Non-pigmented ciliary epithelial cell (primary cell): ENCODE measurements at regions not wholly inside any gene's neighbourhood (a gene's known extent, or its start where the extent isn't known, plus 50 kb on each side); places are given as distances from the start of the nearest gene placed in this dataset.

Experiments
- DNase-seq: peaks from one replicate; pipeline ENCODE4 v3.0.0-alpha.2; 2010; ENCODE audit warnings: low read depth

- no peak for DNase-seq
Observed at GRCh38 chr2:6744038-6744437, 121.7 kb downstream of the CMPK2 start.

DNA sequence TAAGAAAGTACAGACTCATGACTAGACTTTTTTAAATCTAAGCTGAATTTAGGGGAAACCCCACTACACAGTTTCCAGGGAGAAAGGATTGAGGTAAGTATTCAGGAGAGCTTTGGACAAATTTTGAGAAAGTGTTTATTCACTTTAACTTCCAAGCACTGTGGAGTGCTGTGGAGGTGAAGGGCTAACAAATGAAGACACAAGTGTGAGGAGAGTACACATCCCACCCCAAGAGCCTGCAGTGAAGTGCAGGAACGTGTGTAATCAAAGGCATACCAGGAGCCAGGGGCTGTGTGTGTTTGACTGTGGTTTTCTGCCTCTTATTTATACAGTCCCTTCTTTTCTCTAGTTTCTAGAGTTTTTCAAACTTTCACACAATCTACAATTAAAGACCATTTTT lies 118.3 kb downstream of the CMPK2 start:
- DNase-seq: no peak

GRCh38 chr2:6748406-6749067 lies 117.2 kb downstream of the CMPK2 start:
- DNase-seq: no peak

DNA sequence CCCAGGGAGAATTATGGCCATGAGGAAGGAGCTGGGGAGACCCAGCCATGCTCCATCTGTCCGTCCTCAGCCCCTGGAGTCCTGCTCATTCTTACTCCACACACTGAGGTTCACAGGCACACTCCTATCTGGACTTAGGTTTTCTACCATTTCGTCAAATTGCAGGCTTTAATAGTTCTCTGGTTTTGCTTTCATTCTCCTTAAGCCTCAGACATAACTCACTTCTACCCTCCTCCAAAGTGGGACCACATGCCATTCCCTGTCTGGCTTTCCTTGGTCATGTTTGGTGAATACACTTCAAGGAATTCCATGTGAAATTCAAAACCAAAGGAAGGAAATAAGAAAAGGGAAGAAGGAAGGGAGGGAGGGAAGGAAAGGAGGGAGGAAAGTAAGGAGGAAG lies 115.7 kb downstream of the CMPK2 start:
- no peak for DNase-seq

DNA sequence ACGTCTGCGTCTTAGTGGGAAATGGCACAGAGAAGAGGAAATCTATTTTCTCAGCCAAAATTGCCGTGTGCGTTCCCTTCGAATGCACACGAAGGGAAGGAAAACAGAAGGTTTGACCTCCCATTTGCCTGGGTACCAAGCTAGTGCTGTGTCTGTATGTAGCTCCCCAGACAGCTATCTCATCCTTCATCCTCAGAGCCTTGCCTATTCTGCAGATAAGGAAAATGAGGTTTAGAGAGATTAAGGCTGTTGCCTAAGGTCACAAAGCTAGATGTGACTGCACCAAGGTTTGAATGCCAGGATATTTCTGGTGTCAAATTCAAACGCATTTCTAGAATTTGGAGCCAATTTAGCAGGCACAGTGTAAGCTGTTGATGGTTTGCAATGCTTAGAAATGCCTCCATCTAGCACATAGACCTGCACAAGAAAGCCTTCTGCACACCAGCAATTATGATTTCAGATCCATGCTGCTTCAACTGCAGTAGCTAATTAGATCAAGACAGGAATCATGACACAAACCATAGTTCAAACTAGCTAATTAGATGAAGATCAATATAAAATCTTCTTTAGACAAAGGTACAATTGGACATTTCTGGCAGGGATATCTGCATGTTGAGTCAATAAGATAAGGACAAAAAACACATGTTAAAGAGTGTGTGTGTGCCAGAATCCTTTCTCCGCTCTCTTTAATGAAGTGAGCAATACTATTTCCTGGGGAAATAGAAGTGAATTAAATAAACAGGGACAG lies 115.1 kb downstream of the CMPK2 start:
- DNase-seq: no peak

DNA sequence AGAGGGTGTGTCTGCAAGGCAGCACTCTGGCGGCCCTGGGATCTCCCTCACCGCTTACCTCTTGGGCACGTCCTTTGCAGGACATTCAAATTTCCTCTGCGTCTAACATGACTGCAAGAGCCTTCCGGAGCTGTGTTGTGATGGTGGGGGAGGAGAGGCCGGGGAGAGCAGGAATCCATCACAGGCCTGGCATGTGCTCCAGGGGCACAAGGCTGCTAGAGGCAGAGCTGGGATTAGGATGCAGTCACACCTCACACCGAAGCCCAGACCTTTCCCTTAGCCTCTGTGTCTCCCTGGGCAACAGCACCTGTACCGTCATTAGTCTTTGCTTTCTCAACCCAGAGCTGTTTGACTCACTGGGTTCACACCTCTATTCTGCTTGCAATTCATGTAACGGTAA lies 111.3 kb downstream of the CMPK2 start:
- no peak for DNase-seq

- no peak for DNase-seq
Observed at GRCh38 chr2:6755456-6755855, 110.3 kb downstream of the CMPK2 start.

- DNase-seq: no peak
Observed at GRCh38 chr2:6757215-6757614, 108.5 kb downstream of the CMPK2 start.

GRCh38 chr2:6759689-6760088 lies 106.0 kb downstream of the CMPK2 start:
- DNase-seq: no peak

DNA sequence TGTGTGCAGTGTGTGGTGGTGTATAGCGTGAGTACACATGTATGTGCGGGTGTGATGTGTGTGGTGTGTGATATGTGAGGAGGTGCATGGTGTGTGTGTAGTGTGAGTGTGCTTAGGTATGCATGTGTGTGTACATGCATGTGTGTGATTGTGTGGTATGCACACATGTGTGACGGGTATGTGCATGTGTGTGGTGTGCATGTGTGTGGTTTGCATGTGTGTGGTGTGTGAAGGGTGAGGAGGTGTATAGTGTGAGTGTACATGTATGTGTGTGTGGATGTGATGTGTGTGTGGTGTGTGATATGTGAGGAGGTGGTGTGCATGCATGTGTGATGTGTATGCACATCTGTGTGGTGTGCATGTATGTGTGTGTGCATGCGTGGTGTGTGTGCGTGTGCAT lies 105.6 kb downstream of the CMPK2 start:
- no peak for DNase-seq

- no peak for DNase-seq
Observed at GRCh38 chr2:6764968-6765723, 100.6 kb downstream of the CMPK2 start.

DNA sequence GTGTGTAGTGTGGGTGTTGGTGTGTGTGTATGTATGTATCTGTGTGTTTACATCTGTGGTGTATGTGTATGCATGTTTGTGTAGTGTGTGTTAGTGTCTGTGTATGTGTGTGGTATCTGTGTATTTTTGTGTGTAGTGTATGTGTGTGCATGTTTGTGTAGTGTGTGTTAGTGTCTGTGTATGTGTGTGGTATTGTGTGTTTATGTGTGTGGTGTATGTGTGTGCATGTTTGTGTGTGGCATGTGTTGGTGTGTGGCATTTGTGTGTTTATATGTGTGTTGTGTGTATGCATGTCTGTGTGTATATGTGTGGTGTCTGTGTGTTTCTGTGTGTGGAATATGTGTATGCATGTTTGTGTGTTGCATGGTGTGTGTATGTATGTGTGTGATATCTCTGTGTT lies 96.4 kb downstream of the CMPK2 start:
- no peak for DNase-seq

GRCh38 chr2:6770006-6770405 lies 95.7 kb downstream of the CMPK2 start:
- DNase-seq: no peak

GRCh38 chr2:6771634-6772611 lies 93.8 kb downstream of the CMPK2 start:
- DNase-seq: no peak

DNA sequence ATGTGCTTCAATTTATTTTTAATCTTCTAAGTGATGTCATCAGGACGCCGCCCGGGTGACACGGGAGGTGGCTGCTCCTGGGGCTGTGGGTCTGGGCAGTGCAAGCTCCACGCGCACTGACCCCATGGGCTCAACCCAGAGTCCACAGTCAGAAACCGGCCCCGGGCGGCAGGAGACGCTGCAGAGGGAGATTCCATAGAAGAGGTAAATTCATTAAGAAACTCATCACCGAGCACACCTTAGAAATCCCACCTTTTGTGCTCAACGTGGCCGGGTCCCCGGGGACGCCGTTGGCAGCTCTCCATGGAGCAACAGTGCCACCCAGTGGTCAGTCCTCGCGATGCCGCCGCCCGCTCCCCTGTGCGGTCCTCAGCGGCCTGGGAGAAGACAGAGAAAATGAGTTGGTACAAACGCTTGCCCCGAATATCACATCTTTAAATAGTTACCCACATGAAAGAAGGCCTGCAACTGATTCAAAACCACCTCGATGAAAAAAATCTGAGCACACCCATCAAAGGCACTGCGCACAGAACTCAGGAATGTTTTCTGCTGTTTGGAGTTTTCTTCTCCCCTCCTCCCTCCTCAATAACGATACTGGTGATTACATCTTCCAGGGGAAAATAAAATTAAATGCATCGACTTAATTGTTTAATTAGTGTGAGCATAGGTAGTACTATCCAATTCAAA lies 92.6 kb downstream of the CMPK2 start:
- no peak for DNase-seq

DNA sequence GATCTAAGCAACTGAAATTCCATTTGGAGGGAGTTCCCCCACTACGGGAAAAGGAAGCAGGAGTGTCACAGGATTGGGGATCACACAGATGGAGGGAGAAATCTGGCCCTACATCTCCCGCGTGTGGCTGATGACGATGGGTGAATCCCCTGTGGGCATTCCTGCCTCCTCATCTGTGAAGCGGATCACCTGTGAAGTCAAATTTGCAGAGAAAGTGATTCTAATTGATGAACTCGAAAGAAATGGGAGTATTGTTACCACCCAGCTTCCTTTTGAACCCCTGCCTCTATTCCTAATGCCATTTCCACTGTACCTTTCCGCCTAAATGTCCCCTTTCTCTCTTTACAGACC lies 92.0 kb downstream of the CMPK2 start:
- no peak for DNase-seq

DNA sequence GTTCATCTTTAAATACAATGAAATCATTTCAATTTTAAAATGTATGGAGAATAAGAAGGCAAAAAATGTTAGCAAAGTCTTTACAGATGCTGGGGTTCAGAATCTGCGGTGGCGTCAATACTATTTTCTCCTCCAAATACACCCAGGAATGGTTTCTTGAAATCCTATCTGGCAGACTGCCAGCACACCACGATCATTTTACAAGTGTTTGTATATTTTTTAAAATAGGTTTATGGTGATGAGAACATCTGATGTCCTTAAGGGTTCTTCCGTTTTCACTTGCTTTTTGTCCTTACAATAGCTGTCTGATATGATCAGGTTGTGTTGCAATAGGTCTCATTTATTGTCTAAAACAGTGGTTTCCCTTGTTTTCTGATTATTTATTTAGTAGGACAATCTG lies 89.6 kb downstream of the CMPK2 start:
- DNase-seq: no peak

GRCh38 chr2:6777626-6778025 lies 88.1 kb downstream of the CMPK2 start:
- DNase-seq: no peak

DNA sequence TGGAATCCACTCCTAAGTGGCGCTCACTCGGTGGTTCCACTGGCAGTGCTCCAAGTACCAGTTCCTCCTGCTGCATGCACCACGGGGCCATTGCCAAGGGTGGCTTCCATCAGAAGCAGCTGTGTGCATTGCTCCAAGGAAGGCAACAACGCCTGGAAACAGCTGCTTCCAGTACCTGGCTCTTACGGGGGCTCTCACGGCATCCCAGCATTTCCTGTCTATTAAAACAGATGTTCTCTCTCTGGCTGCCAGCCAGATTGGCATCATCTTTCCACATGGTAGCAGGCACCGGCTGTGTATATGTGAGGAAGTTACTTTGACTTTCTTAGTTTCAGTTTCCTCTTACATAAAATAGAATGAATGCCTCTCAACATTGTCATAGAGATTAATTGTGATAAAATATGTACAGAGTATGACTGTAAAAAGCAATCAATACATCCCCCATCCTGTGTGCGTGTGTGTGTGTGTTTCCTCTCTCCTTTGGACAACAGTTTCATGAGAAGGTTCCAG lies 84.9 kb downstream of the CMPK2 start:
- DNase-seq: no peak

DNA sequence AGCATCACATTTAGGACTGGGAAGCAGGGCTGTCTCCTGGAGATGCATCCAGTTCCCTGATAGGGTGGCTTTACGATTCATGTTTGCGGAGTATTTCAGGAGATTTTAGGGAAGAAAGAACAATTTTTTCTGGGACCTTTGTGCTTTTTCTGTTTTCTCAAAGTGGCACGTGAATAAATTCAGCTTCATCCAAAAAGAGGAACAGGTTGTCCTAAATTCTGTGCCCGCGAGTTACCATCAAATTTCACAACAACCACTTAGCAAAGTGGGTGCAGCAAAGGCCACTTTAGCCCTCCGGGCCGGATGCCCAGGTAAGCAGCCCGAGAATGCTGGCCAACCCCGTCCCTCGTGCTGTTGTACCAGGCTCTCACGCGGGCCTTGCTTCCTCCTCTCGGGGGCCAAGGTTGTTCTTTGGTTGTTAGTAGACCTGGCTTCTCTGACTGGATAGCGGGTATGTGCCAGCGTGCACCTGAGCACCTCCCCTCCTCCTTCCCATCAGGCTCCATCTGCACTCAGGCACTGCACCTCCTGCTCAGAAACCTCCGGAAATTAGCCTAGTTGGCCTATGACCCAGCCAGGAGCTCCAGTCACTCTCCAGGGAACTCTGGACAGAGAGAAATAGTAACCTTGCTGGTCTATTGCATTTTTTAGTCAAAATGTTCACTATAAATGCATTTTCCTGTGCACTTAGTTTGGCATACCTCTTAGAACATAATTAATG lies 83.0 kb downstream of the CMPK2 start:
- no peak for DNase-seq

DNA sequence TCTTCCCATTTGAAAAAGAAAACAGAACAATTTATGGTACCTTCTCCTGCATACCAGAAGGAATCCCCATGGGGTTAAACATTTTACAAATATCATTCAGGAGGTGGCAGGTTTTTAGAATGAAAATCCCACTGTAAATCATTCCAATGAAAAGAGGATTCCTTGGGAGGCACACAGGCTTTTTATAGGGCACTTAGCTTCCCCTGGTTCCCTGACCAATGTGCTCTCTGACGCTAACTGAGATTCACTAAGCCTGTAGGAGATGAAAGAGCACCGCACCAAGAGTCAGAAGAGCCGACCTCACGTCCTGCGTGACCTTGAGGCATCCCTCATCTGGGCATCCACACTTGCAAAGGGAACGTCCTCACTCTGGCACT lies 82.5 kb downstream of the CMPK2 start:
- DNase-seq: no peak
